ENCODE measurements at regions not wholly inside any gene's neighbourhood (a gene's known extent, or its start where the extent isn't known, plus 50 kb on each side); places are given as distances from the start of the nearest gene placed in this dataset.
A peak's percentile ranks its signal among the peaks of the same experiment; 100 is the strongest.

DNA sequence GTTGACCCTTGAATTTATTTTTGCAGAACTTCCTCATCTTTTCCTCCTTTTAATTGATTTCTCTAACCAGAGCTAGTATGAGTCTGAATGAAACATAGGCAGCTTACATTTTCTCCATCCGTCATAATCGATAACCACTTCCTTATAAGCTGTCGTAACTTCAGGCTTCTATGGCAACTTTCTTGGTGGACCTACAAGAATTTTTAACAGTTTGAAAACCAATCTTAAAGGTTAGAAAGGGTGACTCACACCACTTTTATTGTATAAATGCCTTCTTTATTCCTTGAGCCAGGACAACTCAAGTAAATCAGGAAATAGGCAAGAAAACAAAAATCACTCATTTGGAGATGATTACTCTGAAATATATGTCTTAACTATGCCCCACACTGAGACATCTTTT, 105.7 kb upstream of the KL start:
- DNase-seq (ENCODE audit: low read depth), result no peak

DNA sequence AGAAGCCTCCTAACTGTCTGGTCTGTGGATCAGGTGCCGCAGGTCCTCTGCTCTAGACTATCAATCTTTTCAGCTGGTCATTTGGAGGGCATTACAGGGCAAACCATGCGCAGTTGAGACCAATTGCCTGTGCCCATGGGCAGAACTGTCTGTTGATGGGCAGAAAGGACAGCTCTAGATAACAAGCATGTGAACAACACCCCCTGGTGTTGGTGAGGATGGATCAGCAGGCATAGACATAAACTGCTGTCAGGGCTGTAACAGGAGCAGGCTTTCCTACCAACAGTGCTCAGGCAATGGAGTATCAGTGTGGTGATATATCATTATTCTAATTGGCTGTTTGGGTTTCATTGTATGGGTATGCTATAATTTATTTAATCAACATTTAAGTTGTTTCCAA, 104.7 kb upstream of the KL start:
- peak; percentile 57 for DNase-seq (ENCODE audit: low read depth)

DNA sequence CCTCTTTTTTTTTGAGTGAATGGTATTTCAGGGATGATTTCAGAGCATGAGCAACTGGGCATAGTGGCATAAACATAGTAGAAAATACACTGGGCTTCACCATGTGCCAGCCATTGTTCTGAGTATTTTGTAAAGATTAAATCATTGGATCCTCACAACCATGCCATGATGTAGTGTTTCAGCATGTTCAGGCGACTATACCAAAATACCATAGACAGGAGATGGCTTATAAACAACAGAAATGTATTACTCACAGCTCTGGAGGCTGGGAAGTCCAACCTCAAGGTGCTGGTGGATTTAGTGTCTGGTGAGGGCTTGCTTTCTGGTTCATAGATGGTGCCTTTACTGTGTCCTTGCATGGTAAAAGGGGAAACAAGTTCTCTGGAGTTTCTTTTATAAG, 101.5 kb upstream of the KL start:
- no peak for DNase-seq (ENCODE audit: low read depth)

DNA sequence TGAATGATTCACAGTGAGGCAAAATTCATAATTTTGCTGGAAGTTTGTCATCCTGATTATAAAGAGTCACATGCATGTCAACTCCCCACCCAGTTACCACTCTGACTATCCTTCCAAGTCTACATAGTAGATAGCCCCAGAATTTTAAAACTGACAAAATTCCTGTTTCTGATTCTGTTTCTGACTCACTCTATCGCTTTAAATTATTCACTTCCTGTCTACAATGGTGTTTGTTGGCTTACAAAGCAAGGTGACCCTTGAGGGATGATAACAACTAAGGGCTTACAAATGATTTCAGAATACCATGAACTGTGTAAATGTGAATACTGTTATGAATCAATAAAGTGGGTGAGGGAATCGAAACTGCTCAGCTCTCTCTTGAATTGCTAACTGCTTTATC, 98.7 kb upstream of the KL start:
- no peak for DNase-seq (ENCODE audit: low read depth)

DNA sequence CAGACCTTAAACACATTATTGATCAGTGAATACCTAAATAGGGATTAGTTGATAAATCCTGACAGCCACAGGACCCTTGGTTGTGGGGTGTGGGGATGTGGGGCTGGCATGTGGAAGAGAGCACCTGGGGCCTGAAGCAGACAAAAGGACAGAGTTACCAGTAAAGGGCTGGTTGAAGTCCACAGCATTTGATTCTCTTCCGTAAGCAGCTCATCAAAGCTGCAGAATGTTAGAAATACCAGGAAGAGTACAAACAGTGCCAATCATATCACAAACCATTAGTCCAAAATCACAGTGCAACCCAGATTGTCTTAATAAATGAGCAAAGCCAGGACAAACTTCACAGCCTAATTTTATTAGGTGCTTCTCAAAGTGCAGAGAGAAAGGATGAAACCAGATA, 92.5 kb upstream of the KL start:
- no peak for DNase-seq (ENCODE audit: low read depth)

DNA sequence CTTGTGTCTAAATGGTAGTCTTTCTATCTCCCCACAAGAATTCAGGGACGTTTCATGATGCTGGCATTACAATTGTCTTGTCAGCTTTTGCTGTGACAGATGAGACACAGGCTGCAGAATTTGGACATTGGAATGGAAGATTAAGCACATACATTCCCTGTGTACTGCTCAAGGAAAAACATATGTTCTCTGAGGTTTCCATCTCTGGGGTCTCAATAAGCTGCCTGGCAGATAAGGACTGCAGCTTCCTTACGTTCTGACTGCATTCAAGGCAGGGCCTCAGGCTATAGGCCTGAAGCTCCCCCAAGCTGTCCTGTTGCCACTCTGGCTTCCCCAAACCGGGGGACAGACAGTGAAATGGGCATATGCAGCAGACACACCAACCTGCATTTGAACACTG, 91.3 kb upstream of the KL start:
- no peak for DNase-seq (ENCODE audit: low read depth)

DNA sequence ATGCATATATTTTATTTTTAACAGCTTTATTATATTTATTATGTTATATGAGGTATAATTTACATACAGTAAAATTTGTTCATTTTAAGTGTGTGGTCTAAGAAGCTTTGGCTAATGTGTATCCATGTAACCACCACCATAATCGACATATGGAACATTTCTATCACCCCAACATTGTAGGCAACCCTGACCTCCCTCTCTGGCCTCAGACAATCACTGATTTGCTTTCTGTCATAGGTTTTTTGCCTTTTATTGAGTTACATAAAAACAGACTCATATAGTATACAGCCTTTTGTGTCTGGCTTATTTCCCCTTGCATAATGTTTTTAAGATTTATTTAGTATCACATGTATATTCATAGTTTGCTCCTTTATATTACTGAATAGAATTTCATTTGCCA, 90.7 kb upstream of the KL start:
- no peak for DNase-seq (ENCODE audit: low read depth)

DNA sequence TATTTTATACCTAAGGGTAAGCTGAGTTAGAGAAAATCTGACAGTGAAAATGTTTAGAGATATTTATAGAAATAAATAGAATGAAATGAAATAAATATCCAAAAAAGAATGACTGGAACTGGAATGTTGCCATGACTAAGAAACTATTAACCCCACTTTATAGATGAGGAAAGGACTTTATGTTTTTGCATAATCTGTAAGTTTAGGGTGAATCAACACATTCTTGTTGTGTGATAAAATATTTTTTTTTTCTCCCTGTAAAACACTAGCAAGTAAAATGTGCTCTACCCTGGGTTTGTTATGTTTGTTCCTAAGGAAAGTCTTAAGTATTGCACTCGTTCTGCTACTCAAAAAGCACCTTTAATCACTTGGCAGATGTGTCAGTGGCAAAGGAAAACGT, 83.8 kb upstream of the KL start:
- DNase-seq (ENCODE audit: low read depth), result no peak

DNA sequence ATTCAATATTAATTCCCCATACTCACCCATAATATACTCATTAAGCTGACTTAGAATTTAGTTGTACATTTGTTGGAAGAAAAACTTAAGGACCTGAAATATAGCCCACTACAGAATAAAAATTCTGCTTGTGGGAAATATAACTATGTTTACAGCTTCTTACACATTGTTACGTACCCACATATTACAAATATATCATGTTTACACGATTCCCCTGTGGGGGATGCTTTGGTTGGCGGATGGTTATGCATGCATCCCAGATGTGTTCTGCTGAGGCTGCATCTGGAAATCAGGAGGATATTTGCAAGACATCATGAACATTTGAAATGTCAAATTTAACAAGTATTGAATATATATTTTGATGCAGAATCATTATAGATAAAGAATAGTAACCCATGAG, 79.5 kb upstream of the KL start:
- no peak for DNase-seq (ENCODE audit: low read depth)

DNA sequence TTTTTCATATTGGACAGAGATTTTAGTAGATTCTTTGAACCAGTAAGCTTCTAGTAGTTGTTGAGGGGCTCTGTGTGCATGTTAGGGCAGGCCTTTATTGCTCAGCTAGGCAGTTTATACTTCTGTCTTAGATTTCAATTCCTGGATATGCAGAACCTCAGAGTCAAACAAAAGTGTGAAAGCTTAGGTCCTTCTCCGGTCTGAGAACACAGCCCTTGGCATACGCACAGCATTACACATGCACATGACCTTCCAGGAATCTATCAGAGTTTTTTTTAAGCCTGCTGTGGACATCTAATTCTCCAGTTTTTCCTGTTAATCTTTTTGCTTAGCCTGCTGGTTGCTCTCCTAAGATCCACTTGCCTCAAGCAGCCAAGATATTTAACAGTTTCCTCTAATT, 77.9 kb upstream of the KL start:
- no peak for DNase-seq (ENCODE audit: low read depth)

DNA sequence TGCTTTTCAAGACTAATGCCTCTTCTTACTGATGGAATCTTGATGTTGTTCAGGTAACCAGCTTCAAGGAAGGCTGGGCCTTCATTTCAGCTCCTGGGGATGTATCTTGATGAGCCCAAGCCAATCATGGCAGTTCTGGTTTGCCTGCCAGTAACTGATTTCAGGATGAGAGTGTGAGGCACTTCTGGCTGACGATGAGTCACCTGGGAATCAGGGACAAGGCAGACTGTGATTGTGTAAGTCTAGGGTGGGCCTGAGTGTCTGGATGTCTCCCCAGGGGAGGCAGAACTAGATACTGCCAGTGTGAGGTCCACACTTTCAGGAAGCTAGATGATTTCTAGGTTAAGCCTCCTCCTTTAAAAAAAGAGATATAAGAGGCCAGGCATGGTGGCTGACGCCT, 77.3 kb upstream of the KL start:
- peak; percentile 50 for DNase-seq (ENCODE audit: low read depth)

DNA sequence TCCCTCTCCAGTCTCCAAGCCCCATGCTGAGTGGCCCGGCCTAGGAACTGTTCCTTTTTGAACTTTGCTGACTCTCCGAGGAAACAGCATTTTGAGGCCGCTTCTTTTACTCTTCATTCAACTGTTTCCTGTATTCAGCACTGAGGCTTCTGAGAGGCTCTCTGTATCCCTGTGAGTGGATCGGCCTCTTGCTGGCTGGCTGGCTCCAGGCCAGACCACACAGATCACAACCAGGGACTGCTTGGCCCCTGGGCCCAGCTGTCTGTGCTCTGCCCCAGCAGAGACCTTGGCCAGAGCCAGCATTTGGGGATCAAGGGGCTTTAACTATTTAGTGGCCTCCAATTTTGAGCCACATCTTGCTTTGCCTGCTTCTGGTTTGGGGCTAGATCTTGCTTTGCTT, 75.6 kb upstream of the KL start:
- DNase-seq (ENCODE audit: low read depth), result peak; percentile 73

DNA sequence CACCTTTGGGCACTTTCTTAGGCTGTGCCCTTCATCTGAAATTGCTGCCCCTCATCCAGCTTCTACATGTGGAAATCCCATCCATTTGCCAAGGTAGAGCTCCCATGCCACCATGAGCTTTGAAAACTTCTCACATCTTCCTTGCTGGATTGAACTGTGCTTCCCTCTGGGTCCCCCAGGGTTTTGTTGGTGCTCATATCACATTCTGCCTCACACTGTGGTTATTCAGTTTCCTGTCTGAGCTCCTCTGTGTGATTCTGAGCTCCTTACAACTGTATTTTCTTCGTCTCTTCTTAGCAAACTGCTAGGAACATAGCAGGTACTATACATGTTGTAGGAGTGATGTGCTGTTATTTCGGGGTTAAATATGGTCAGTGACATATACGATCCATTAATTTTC, 74.9 kb upstream of the KL start:
- DNase-seq (ENCODE audit: low read depth), result peak; percentile 8

DNA sequence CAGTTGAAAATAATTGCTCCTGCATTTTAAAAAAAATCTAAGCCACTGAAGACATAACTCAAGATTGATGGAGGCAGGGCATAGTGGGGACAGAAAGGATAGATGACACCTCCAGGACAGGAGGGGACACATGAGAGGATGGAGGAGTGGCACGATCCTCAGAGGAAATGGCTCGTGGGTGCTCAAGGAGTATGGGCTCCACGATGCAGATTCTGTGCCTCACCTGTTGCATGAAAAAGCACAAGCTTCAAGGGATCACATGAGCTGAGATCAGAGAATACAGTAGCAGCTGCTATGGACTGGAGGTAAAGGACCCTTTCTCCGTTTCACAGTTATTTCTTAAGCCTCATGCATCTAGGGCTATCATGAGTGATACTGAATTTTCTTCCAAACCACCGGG, 69.7 kb upstream of the KL start:
- no peak for DNase-seq (ENCODE audit: low read depth)

DNA sequence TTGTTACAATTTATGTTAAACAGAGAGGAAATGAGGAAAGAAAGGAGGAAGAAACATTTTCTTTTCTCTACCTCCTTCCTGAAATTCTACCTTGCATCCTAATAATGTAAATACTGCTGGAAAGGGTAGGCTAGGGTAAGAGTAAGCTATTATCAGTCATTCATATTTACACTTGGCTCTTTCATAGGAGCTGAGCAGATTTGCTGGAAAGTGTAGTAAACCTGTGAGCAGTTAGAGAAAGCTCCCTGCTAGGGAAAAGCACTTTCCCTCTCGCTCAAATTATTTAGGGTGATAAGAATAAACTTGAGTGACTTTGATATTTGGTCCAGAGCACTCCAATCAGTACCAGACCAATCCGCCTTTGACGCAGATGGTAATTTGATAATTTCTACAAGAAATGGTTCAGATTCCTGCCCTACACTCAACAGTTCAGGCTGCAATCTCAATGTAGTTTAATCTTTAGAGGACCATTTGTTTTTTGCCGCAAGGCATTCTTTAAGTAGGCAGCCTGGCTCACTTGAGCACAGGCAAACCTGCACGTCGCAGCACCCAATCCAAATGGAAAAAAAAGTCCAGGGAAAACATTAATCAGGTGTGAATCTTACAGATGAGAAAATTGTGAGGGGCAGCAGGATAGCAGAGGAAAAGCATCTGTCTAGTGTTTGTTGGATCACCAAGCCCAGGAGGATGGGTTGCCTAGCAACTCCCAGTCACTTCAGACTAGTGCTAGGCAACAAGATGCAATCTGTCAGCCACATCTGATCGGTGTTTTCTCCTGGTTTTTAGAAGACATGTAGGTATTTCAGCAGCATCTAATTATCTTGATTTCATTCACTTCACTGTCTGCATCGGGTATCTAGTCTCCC, 68.6 kb upstream of the KL start:
- no peak for DNase-seq (ENCODE audit: low read depth)

DNA sequence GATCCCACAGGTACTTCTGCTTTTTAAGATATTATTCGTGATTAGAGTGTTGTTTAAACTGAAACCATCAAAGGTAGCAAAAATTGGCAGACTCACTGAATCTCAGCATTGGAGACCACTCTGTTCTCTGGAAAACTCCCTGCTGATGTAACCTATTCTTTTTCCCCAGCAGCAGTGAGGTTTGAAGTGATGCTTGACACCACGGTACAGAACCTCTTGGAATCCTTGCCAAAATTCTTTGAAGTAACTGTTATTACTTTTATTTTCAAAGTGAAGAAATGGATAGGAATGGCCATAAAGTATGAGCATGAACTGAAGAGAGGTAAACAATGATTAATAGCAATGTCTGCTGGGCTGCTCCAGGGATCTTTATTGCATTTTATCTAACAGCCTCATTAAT, 66.4 kb upstream of the KL start:
- no peak for DNase-seq (ENCODE audit: low read depth)

DNA sequence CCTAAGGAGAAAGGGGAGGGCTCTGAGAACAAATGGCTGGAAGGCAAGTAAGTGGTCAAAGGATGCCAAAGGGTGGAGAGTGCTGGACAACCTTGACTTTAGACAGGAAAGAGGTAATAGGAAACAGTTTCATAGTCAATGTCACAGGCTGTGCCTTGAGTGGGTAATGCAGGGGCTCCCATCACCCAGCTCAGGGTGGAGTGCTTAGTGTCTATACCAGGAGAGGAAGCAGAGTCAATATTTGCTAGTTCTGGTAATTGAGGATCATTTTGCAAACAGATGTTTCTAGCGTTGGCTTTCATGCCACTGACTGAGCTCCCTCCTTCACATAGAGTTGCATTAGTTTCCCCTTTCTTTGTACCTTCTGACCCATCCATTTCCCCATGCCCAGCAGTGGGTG, 64.6 kb upstream of the KL start:
- DNase-seq (ENCODE audit: low read depth), result no peak

DNA sequence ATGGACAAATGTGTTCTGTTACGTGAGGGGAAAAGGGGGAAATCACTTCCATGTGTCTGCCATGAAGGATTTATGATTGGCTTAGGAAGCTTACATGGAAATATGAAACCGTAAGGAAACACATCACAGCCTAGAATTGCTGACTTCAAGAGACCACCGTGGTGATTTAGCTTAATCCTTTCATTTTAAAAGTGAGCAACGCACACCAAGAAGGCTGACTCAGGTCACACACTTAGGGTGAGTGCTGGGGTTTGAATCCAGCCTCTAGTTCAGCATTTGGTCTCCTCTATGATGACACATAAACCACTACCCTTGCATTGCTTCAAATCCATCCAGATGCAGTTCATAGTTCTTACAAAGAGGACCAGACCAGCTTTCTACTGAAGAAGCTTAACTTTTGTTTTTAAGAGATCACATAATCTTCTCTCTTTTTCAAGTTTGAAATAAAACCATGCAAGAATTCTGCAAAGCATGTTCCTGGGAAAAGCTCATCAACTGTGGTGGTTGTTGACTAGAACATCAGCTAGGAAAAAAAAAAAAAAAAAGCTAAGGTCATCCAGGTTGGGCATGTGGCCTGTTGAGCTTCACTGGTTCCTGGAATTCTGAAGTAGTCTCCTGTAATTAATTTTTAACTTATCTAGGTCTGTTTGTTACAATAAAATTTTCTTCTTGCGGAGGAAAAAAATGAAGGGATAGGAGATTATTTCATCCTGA, 60.2 kb upstream of the KL start:
- DNase-seq (ENCODE audit: low read depth), result no peak

DNA sequence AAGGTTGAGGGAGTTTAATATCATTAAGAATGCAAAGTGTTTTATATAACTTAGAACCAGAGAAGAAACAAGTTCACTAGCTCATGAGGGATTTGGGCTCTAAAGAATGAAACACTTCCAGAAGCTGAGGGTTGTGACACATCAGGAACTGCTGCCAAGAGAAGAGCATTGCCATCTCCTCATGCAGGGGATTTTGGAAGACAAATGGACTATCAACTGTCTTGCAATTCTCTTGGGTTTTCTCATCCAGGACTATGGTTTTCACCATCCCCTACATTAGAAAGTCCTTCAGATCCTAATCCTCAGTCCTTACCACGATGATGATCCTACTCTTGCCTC, 59.7 kb upstream of the KL start:
- DNase-seq (ENCODE audit: low read depth), result no peak

DNA sequence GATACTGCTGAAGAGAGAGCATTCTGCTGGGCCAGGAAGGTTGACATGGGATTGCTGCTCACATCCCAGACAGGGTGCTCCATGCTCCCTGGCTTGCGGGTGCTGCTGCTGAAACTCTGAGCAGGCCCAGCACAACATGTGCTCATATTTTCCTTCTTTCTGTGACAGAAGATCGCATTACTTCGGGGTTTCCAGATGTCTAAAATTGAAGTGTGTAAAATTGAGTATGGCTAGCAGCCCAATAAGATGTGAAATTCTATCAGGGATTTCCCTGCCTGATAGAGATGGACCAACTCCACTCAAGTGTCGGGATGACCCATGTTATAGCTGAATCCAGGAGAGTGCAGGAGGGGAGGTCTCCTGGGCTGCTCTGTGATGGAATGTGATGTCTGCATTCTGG, 55.6 kb upstream of the KL start:
- DNase-seq (ENCODE audit: low read depth), result no peak

DNA sequence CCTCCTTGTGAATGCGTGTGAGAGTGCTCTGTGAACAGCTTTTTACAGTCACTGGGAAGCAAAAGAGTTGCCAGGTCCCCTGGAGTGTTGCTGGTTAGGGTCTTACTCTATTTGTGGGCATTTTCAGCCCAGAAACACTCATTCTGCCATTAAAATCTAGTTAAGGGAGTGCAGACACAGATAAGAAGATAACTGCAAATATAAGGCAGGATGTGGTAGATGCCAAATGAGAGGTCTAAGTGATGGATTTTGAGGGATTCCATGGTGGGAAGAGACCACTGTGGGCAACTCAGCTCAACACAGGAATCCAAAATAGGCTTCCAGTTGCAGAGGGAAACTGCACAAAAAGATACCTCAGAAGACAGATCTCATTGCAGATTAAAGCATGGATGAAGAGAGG, 54.5 kb upstream of the KL start:
- DNase-seq (ENCODE audit: low read depth), result no peak

DNA sequence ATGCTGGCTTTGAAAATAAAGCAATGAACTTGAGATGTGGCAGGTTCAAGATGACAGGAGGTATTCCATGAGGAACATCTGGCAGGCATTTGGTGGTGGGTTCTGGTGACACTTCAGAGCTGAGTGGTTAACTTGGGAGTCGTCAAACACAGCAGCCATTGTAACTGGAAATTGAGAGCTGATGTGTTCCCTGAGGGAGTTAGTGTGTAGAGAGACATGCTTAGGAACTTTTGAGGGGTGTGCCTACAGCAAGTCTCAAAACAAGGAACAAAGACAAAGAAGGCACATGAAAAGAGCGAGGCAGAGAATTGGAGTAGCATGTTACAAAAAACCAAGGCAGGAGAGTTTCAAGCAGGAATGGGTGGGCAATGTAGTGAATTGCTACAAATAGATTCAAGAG, 53.9 kb upstream of the KL start:
- no peak for DNase-seq (ENCODE audit: low read depth)

DNA sequence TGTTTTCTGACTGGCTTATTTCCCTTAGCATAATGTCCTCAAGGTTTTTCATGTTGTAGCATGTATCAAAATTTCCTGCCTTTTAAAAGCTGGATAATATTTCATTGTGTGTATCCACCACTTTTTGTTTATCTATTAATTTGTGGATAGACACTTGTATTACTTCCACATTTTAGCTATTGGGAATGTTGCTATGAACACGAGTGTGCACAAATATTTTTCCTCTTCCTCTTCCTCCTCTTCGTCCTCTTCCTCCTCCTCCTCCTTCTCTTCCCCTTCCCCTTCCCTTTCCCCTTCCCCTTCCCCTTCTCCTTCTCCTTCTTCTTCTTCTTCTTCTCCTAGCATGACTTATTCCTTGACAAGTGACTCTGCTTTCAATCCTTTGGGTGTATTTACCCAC, 51.2 kb upstream of the KL start:
- no peak for DNase-seq (ENCODE audit: low read depth)

Data from LHCN-M2 (cell line).